SK-N-SH treated with all-trans-retinoic acid at 6 μM for 48 hours (cell line): ENCODE measurements at regions not wholly inside any gene's neighbourhood (a gene's known extent, or its start where the extent isn't known, plus 50 kb on each side); places are given as distances from the start of the nearest gene placed in this dataset.

Experiments used
- ATAC-seq: fragments of 200-7000 bp; cut with Tn5 transposase; 3 replicates; pipeline ENCODE4 v1.9.1; 2020; ENCODE audit warnings: mild to moderate bottlenecking, moderate library complexity
- ARNTL ChIP-seq: fragments of 450-650 bp; formaldehyde crosslinking; IDR thresholded peaks from 2 replicates; pipeline ENCODE4 v1.5.0; 2020; ENCODE audit warnings: low read depth, mild to moderate bottlenecking, moderate library complexity, borderline replicate concordance
- BACH2 ChIP-seq: fragments of 250-450 bp; sonication (Bioruptor Pico); IDR thresholded peaks from 2 replicates; pipeline ENCODE4 v1.9.0; 2021; ENCODE audit warnings: mild to moderate bottlenecking, borderline replicate concordance
- CREB5 ChIP-seq: fragments of 250-450 bp; sonication (Bioruptor Pico); IDR thresholded peaks from 2 replicates; pipeline ENCODE4 v1.5.1; 2020; ENCODE audit warnings: low read depth, mild to moderate bottlenecking, moderate library complexity
- CSDC2 ChIP-seq: fragments of 250-450 bp; sonication (Bioruptor Pico); IDR thresholded peaks from 2 replicates; pipeline ENCODE4 v1.5.0; 2020; ENCODE audit warnings: mild to moderate bottlenecking, moderate library complexity
- ESRRG ChIP-seq: fragments of 250-450 bp; sonication (Bioruptor Pico); IDR thresholded peaks from 2 replicates; pipeline ENCODE4 v1.6.1; 2021; ENCODE audit warnings: mild to moderate bottlenecking
- GLIS3 ChIP-seq: fragments of 250-450 bp; sonication (Bioruptor Pico); IDR thresholded peaks from 2 replicates; pipeline ENCODE4 v1.5.0; 2020; ENCODE audit warnings: mild to moderate bottlenecking, moderate library complexity
- ISL1 ChIP-seq: fragments of 250-450 bp; sonication (Bioruptor Pico); IDR thresholded peaks from 2 replicates; pipeline ENCODE4 v2.1.2; 2022; ENCODE audit warnings: mild to moderate bottlenecking, moderate library complexity
- OSR1 ChIP-seq: fragments of 250-450 bp; sonication (Bioruptor Pico); IDR thresholded peaks from 2 replicates; pipeline ENCODE4 v1.8.0; 2022; ENCODE audit warnings: moderate library complexity, mild to moderate bottlenecking, inconsistent platforms
- PATZ1 ChIP-seq: fragments of 250-450 bp; sonication (Bioruptor Pico); IDR thresholded peaks from 2 replicates; pipeline ENCODE4 v1.8.0; 2020; ENCODE audit warnings: mild to moderate bottlenecking, moderate library complexity, borderline replicate concordance
- POU6F1 ChIP-seq: fragments of 250-450 bp; sonication (Bioruptor Pico); IDR thresholded peaks from 2 replicates; pipeline ENCODE4 v1.8.0; 2021; ENCODE audit warnings: low read depth, mild to moderate bottlenecking, moderate library complexity, borderline replicate concordance
- PPARA ChIP-seq: fragments of 250-450 bp; sonication (Bioruptor Pico); IDR thresholded peaks from 2 replicates; pipeline ENCODE4 v1.5.0; 2020; ENCODE audit warnings: mild to moderate bottlenecking, borderline replicate concordance
- RARB ChIP-seq: fragments of 250-450 bp; sonication (Bioruptor Pico); IDR thresholded peaks from 2 replicates; pipeline ENCODE4 v1.8.0; 2021; ENCODE audit warnings: mild to moderate bottlenecking, moderate library complexity
- SNAI2 ChIP-seq: fragments of 250-450 bp; sonication (Bioruptor Pico); IDR thresholded peaks from 2 replicates; pipeline ENCODE4 v1.5.0; 2020; ENCODE audit warnings: mild to moderate bottlenecking, moderate library complexity
- TCF4 ChIP-seq: fragments of 250-450 bp; sonication (Bioruptor Pico); IDR thresholded peaks from 2 replicates; pipeline ENCODE4 v1.8.0; 2021; ENCODE audit warnings: mild to moderate bottlenecking, moderate library complexity, borderline replicate concordance
- TOX ChIP-seq: fragments of 250-450 bp; sonication (Bioruptor Pico); IDR thresholded peaks from 2 replicates; pipeline ENCODE4 v1.8.0; 2021; ENCODE audit warnings: mild to moderate bottlenecking, moderate library complexity, borderline replicate concordance
- TSHZ2 ChIP-seq: fragments of 250-450 bp; sonication (Bioruptor Pico); IDR thresholded peaks from 2 replicates; pipeline ENCODE4 v1.5.0; 2020; ENCODE audit warnings: mild to moderate bottlenecking, moderate library complexity
- ZC3H10 ChIP-seq: fragments of 250-450 bp; sonication (Bioruptor Pico); IDR thresholded peaks from 2 replicates; pipeline ENCODE4 v1.5.1; 2021; ENCODE audit warnings: mild to moderate bottlenecking, moderate library complexity
- ZFP3 ChIP-seq: fragments of 250-450 bp; sonication (Bioruptor Pico); IDR thresholded peaks from 2 replicates; pipeline ENCODE4 v1.5.0; 2020; ENCODE audit warnings: mild to moderate bottlenecking, moderate library complexity
- ZFP30 ChIP-seq: fragments of 450-650 bp; formaldehyde crosslinking; IDR thresholded peaks from 2 replicates; pipeline ENCODE4 v1.5.0; 2022; ENCODE audit warnings: mild to moderate bottlenecking, moderate library complexity
- ZNF565 ChIP-seq: fragments of 450-650 bp; formaldehyde crosslinking; conservative IDR thresholded peaks from 2 replicates; pipeline ENCODE4 v1.5.0; 2020; ENCODE audit warnings: low read depth, mild to moderate bottlenecking, moderate library complexity
- ZNF70 ChIP-seq: fragments of 450-650 bp; formaldehyde crosslinking; IDR thresholded peaks from 2 replicates; pipeline ENCODE4 v1.5.0; 2020; ENCODE audit warnings: mild to moderate bottlenecking, moderate library complexity
- ZNF8 ChIP-seq: fragments of 450-650 bp; formaldehyde crosslinking; IDR thresholded peaks from 2 replicates; pipeline ENCODE4 v1.5.0; 2020; ENCODE audit warnings: mild to moderate bottlenecking, moderate library complexity

GRCh38 chr14:98371141-98371540 lies 900.9 kb downstream of the BCL11B start (continued):
- TF ChIP-seq TOX = no peak
- no peak for TF ChIP-seq ZFP3 (CRISPR knock-in tag)
- TF ChIP-seq BACH2 = no peak
- TF ChIP-seq ZNF8 = no peak
- TF ChIP-seq CREB5 (CRISPR knock-in tag) = no peak
- TF ChIP-seq GLIS3 (CRISPR knock-in tag) = no peak
- TF ChIP-seq RARB (CRISPR knock-in tag) = no peak
- no peak for TF ChIP-seq ZNF565 (CRISPR knock-in tag)
- no peak for TF ChIP-seq ZNF70 (CRISPR knock-in tag)
- no peak for TF ChIP-seq ISL1 (CRISPR knock-in tag)
- TF ChIP-seq, all 23 proteins: peak for 0

GRCh38 chr14:98374136-98374535 lies 897.9 kb downstream of the BCL11B start:
- TF ChIP-seq ZFP30 (CRISPR knock-in tag) = no peak
- no peak for TF ChIP-seq TOX
- TF ChIP-seq ARNTL (CRISPR knock-in tag) = no peak
- no peak for TF ChIP-seq ZNF70 (CRISPR knock-in tag)
- TF ChIP-seq GLIS3 (CRISPR knock-in tag) = no peak
- no peak for TF ChIP-seq ZNF565 (CRISPR knock-in tag)
- no peak for TF ChIP-seq ISL1 (CRISPR knock-in tag)
- no peak for TF ChIP-seq CREB5 (CRISPR knock-in tag)
- TF ChIP-seq TCF4 (CRISPR knock-in tag) = no peak
- no peak for TF ChIP-seq RARB (CRISPR knock-in tag)
- TF ChIP-seq OSR1 = no peak
- TF ChIP-seq BACH2 = no peak
- no peak for TF ChIP-seq TSHZ2
- no peak for TF ChIP-seq ZC3H10 (CRISPR knock-in tag)
- no peak for TF ChIP-seq PATZ1 (CRISPR knock-in tag)
- TF ChIP-seq POU6F1 (CRISPR knock-in tag) = no peak
- no peak for TF ChIP-seq CSDC2
- no peak for TF ChIP-seq ZFP3 (CRISPR knock-in tag)
- TF ChIP-seq ESRRG (CRISPR knock-in tag) = no peak
- ATAC-seq = no peak

- no peak for TF ChIP-seq PPARA (CRISPR knock-in tag)
- no peak for TF ChIP-seq POU6F1 (CRISPR knock-in tag)
- TF ChIP-seq CSDC2 = no peak
- no peak for TF ChIP-seq PATZ1 (CRISPR knock-in tag)
- no peak for TF ChIP-seq BACH2
- TF ChIP-seq TOX = no peak
- TF ChIP-seq GLIS3 (CRISPR knock-in tag) = no peak
- TF ChIP-seq ZC3H10 (CRISPR knock-in tag) = no peak
- no peak for TF ChIP-seq CREB5 (CRISPR knock-in tag)
- TF ChIP-seq ZFP3 (CRISPR knock-in tag) = no peak
- no peak for TF ChIP-seq ZFP30 (CRISPR knock-in tag)
- no peak for TF ChIP-seq SNAI2
- no peak for TF ChIP-seq OSR1
- TF ChIP-seq ESRRG (CRISPR knock-in tag) = no peak
- TF ChIP-seq ZNF565 (CRISPR knock-in tag) = no peak
- no peak for TF ChIP-seq TCF4 (CRISPR knock-in tag)
- no peak for TF ChIP-seq ARNTL (CRISPR knock-in tag)
- TF ChIP-seq, all 23 proteins: peak for 0
- no peak for ATAC-seq
These were observed 896.4 kb downstream of the BCL11B start for GRCh38 chr14:98375566-98375965.
